ENCODE measurements at regions not wholly inside any gene's neighbourhood (a gene's known extent, or its start where the extent isn't known, plus 50 kb on each side); places are given as distances from the start of the nearest gene placed in this dataset.
"Not testable (repeated sequence)": the region's sequence is repeated elsewhere in the genome, so short reads cannot be mapped to it uniquely, and the experiment has no call there.

- DNase-seq, result no peak
These were observed 251.6 kb downstream of the KLF5 start for GRCh38 chr13:73310366-73310765.

GRCh38 chr13:73307481-73307880, 248.7 kb downstream of the KLF5 start:
- no peak for DNase-seq

- no peak for DNase-seq
These were observed 247.9 kb downstream of the KLF5 start for GRCh38 chr13:73306688-73307087.

- DNase-seq, result no peak
These were observed 245.6 kb downstream of the KLF5 start for GRCh38 chr13:73304442-73304841.

- no peak for DNase-seq
These were observed 245.0 kb downstream of the KLF5 start for GRCh38 chr13:73303851-73304250.

- DNase-seq, result not testable (repeated sequence)
These were observed 242.8 kb downstream of the KLF5 start for GRCh38 chr13:73301622-73302021.

- no peak for DNase-seq
These were observed 242.1 kb downstream of the KLF5 start for GRCh38 chr13:73300718-73301425.

GRCh38 chr13:73299787-73300186, 241.0 kb downstream of the KLF5 start:
- no peak for DNase-seq

- no peak for DNase-seq
These were observed 235.2 kb downstream of the KLF5 start for GRCh38 chr13:73293913-73294523.

GRCh38 chr13:73292127-73292526, 233.3 kb downstream of the KLF5 start:
- DNase-seq, result no peak

- no peak for DNase-seq
These were observed 232.0 kb downstream of the KLF5 start for GRCh38 chr13:73290844-73291243.

GRCh38 chr13:73288596-73288995, 229.8 kb downstream of the KLF5 start:
- no peak for DNase-seq

- DNase-seq, result no peak
These were observed 229.0 kb downstream of the KLF5 start for GRCh38 chr13:73287831-73288230.

- DNase-seq, result no peak
These were observed 228.3 kb downstream of the KLF5 start for GRCh38 chr13:73286942-73287620.

GRCh38 chr13:73286177-73286576, 227.4 kb downstream of the KLF5 start:
- DNase-seq, result no peak

GRCh38 chr13:73284081-73284874, 225.5 kb downstream of the KLF5 start:
- DNase-seq, result no peak

GRCh38 chr13:73283636-73284035, 224.8 kb downstream of the KLF5 start:
- DNase-seq, result no peak

GRCh38 chr13:73281746-73282145, 222.9 kb downstream of the KLF5 start:
- DNase-seq, result no peak

- no peak for DNase-seq
These were observed 219.4 kb downstream of the KLF5 start for GRCh38 chr13:73278186-73278585.

GRCh38 chr13:73275163-73275562, 216.4 kb downstream of the KLF5 start:
- DNase-seq, result no peak

GRCh38 chr13:73274147-73274546, 215.3 kb downstream of the KLF5 start:
- DNase-seq, result no peak

- DNase-seq, result no peak
These were observed 214.9 kb downstream of the KLF5 start for GRCh38 chr13:73273745-73274144.

GRCh38 chr13:73273276-73273675, 214.5 kb downstream of the KLF5 start:
- no peak for DNase-seq
